Endothelial cell of umbilical vein (primary cell): ENCODE measurements at regions not wholly inside any gene's neighbourhood (a gene's known extent, or its start where the extent isn't known, plus 50 kb on each side); places are given as distances from the start of the nearest gene placed in this dataset.

Source experiments
- BruUV-seq: library from RNA; stranded (reverse); fragments of 400-500 nt; replicated peaks from 2 replicates; lab custom pipeline; 2021; lab: Mats Ljungman, UMichigan
- CTCF ChIA-PET: fragments of 300-600, 350-600 bp; sonication (Branson Sonifier 250); formaldehyde crosslinking; loops from one replicate; lab custom pipeline; 2021; ENCODE audit warnings: antibody characterized with exemption, inconsistent platforms; lab: Charles Lee
- POLR2A ChIA-PET: fragments of 300-600, 350-600 bp; sonication (Branson Sonifier 250); formaldehyde crosslinking; loops from one replicate; lab custom pipeline; 2021; ENCODE audit warnings: antibody characterized with exemption, inconsistent platforms; lab: Charles Lee
- DNase-seq: peaks from one replicate; pipeline ENCODE4 v3.0.0-alpha.2; 2011; ENCODE audit warnings: low read depth, low spot score
- FAIRE-seq: peaks from 2 replicates; lab custom pipeline; 2011; peaks lifted over from hg19 to GRCh38; lab: Jason Lieb, UNC
- H2AFZ ChIP-seq: 2 replicates; pipeline ENCODE4 v1.6.0; 2012; ENCODE audit warnings: low read depth, low read length, control low read depth, inconsistent platforms
- H3K27ac ChIP-seq: 2 replicates; pipeline ENCODE4 v1.5.1; 2011; ENCODE audit warnings: low read depth, mild to moderate bottlenecking, control low read depth, low read length, moderate library complexity; ENCODE audit not compliant: insufficient read depth
- H3K27me3 ChIP-seq, 2 experiments: 2 replicates each; pipeline versions ENCODE4 v1.6.0 to v1.6.1; 2011; ENCODE audit warnings: low read length in 2 of 2, mixed read lengths in 1 of 2; ENCODE audit not compliant: control insufficient read depth in 2 of 2, insufficient read depth in 2 of 2
- H3K36me3 ChIP-seq, 2 experiments: 2 replicates in 1 of 2; 3 replicates in 1 of 2; pipeline ENCODE4 v1.5.1; 2011; ENCODE audit warnings: low read length in 2 of 2, mild to moderate bottlenecking in 1 of 2, moderate library complexity in 1 of 2; ENCODE audit not compliant: control insufficient read depth in 2 of 2, insufficient read depth in 2 of 2; ENCODE audit errors: extremely low read depth in 1 of 2
- H3K4me1 ChIP-seq: 3 replicates; pipeline ENCODE4 v1.5.1; 2011; ENCODE audit warnings: mild to moderate bottlenecking, low read length; ENCODE audit not compliant: control insufficient read depth, insufficient read depth; ENCODE audit errors: extremely low read depth
- H3K4me2 ChIP-seq: 2 replicates; pipeline ENCODE4 v1.6.1; 2011; ENCODE audit warnings: low read length, control low read depth, mixed read lengths; ENCODE audit not compliant: insufficient read depth
- H3K4me3 ChIP-seq, 3 experiments: fragments of 200-600 bp in 1 of 3; sonication (generic), shearing (Covaris generic) in 1 of 3; replicated peaks in 1 of 3; 2 replicates each; pipeline ENCODE4 v1.5.1; 2011 to 2016; ENCODE audit warnings: control low read depth in 3 of 3, low read length in 3 of 3, mild to moderate bottlenecking in 2 of 3, inconsistent platforms in 1 of 3, low read depth in 1 of 3, moderate library complexity in 1 of 3; ENCODE audit not compliant: insufficient read depth in 1 of 3
- H3K79me2 ChIP-seq: 2 replicates; pipeline ENCODE4 v1.6.0; 2012; ENCODE audit warnings: low read length, inconsistent platforms; ENCODE audit not compliant: control insufficient read depth, insufficient read depth
- H3K9ac ChIP-seq: replicated peaks from 2 replicates; pipeline ENCODE3; 2011; ENCODE audit warnings: low read length, control low read depth; ENCODE audit not compliant: insufficient read depth; ENCODE audit errors: extremely low read depth
- H3K9me1 ChIP-seq: replicated peaks from 3 replicates; pipeline ENCODE4 v1.6.0; 2011; ENCODE audit warnings: mild to moderate bottlenecking, low read length; ENCODE audit not compliant: control insufficient read depth, insufficient read depth; ENCODE audit errors: extremely low read depth
- H3K9me3 ChIP-seq: replicated peaks from 2 replicates; pipeline ENCODE4 v1.5.1; 2012; ENCODE audit warnings: low read length, inconsistent platforms; ENCODE audit not compliant: control insufficient read depth, insufficient read depth
- H4K20me1 ChIP-seq: replicated peaks from 2 replicates; pipeline ENCODE3; 2011; ENCODE audit warnings: mild to moderate bottlenecking, low read length; ENCODE audit not compliant: control insufficient read depth, insufficient read depth; ENCODE audit errors: extremely low read depth
- EZH2 ChIP-seq: IDR thresholded peaks from 2 replicates; pipeline ENCODE4 v1.6.1; 2012; ENCODE audit warnings: borderline replicate concordance, low read depth, mild to moderate bottlenecking, moderate library complexity, low read length, inconsistent platforms; ENCODE audit not compliant: severe bottlenecking
- FOS ChIP-seq: IDR thresholded peaks from 2 replicates; pipeline ENCODE4 v1.6.1; 2011; ENCODE audit warnings: mild to moderate bottlenecking, low read length, moderate library complexity, borderline replicate concordance; ENCODE audit not compliant: insufficient read depth
- GATA2 ChIP-seq: IDR thresholded peaks from 2 replicates; pipeline ENCODE4 v1.7.0; 2011; ENCODE audit warnings: low read depth, mild to moderate bottlenecking, moderate library complexity, mixed read lengths, low read length; ENCODE audit not compliant: insufficient read length, insufficient read depth
- JUN ChIP-seq: IDR thresholded peaks from 2 replicates; pipeline ENCODE4 v1.6.1; 2011; ENCODE audit warnings: borderline replicate concordance, low read depth; ENCODE audit not compliant: insufficient read length, insufficient read depth
- MYC ChIP-seq: IDR thresholded peaks from one replicate; pipeline ENCODE4 v1.6.1; 2011; ENCODE audit warnings: mild to moderate bottlenecking, low read depth, low read length
- POLR2A ChIP-seq: IDR thresholded peaks from 2 replicates; pipeline ENCODE4 v1.6.1; 2012; ENCODE audit warnings: low read depth, mild to moderate bottlenecking, control low read depth, low read length
- POLR2AphosphoS5 ChIP-seq: IDR thresholded peaks from 2 replicates; pipeline ENCODE4 v1.6.1; 2012; ENCODE audit warnings: low read depth, mild to moderate bottlenecking, control low read depth, low read length, moderate library complexity; ENCODE audit not compliant: insufficient read depth
- dilution Hi-C: fragments of 300-500 bp; cut with MboI; formaldehyde crosslinking; loops from one replicate; pipeline ENCODE4 v1.15.0; 2019; ENCODE audit warnings: low sequenced_read_pairs; ENCODE audit not compliant: extremely low pct_ligation_motif_present
- intact Hi-C: fragments of 100-400 bp; cut with micrococcal nuclease; formaldehyde crosslinking; loops from one replicate; pipeline ENCODE4 v1.10.0; 2022
- TF ChIP-seq, protein P1 (sequence below): IDR thresholded peaks from 2 replicates; pipeline ENCODE4 v1.6.1; 2011; ENCODE audit not compliant: insufficient read depth, insufficient read length
- TF ChIP-seq, protein P2 (sequence below), 2 donors: IDR thresholded peaks; 1 replicate in 1 of 2; 2 replicates in 1 of 2; pipeline ENCODE4 v1.5.1; 2011; ENCODE audit warnings: low read length in 2 of 2, mild to moderate bottlenecking in 2 of 2, moderate library complexity in 2 of 2, control low read depth in 1 of 2, inconsistent platforms in 1 of 2, low read depth in 1 of 2; ENCODE audit not compliant: insufficient read depth in 1 of 2; ENCODE audit errors: extremely low read depth in 1 of 2

DNA sequence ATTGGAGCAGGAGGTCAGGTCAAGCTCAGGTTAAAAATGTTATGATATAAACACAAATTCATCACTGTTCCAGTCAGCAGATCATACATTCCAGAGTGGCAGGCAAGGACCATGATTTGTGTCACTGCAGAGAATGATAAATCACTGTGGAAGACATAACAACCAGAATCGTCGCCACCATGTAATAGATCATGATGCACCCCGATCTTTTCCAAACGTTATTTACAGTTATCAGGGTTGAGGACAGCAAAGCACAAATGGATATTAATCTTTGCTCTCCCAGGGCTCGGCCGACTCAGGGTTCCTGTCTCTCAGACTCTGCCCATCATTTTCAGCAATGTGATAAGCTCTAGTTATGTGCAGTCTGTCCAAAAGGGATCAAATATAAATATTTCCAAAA is 122.7 kb downstream of the ZBTB18 start:
- Histone ChIP-seq H3K4me3 (no peak overlapping the region), H3K27ac (no peak overlapping the region), H3K9me3 (no peaks in the 10 kb centered on the region), H3K4me2 (no peak overlapping the region), H3K4me1 (peaks cover 5% of the 10 kb centered on the region), H3K9me1 (no peaks in the 10 kb centered on the region), H4K20me1 (no peaks in the 10 kb centered on the region), H2AFZ (no peak overlapping the region), H3K36me3 (no peaks in the 10 kb centered on the region), H3K27me3 (no peaks in the 10 kb centered on the region), H3K9ac (no peak overlapping the region), H3K79me2 (no peaks in the 10 kb centered on the region)
- POLR2A ChIA-PET: no interaction called here
- no TSS peak for BruUV-seq
- dilution Hi-C loops: no loop called here
- intact Hi-C loops: no loop called here
- TF ChIP-seq JUN: no peak
- CTCF ChIA-PET: interaction anchor here (0.8 kb wide), 1 partner anchor 34 kb away, joined by 3 read pairs; no protein-coding TSS in a partner anchor
- DNase-seq (no peak), FAIRE-seq (no peak)

DNA sequence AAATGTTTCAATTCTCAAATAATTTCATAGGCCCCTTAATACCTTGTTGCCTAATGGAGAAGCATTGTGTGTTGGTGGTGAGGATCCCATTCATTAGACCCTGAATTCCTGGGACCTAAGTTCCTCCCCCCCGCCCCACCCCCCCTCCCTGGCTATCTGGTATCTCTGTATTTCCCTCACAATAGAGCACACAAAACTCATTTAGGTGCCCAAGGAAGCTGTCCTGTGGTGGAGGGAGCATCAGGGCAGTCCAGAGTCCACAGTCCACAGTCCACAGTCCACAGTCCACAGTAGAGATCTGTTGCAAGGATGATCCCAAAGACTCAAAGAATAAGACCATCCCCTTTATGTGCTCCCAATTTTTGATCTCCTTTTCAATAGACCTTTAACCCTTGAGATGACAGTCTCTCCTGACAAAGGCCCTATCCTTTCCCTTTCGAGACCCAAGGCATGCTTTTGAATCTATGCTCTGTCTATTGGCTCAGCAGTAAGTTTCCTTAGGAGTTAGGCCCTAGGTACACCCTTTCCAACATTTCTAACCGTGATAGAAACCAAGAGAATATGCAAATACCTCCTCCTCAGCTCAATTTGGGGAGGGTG is 123.9 kb downstream of the ZBTB18 start:
- Histone ChIP-seq H3K4me2 (no peak overlapping the region), H3K4me3 (no peak overlapping the region), H4K20me1 (no peaks in the 10 kb centered on the region), H3K27me3 (no peaks in the 10 kb centered on the region), H3K9me3 (no peaks in the 10 kb centered on the region), H3K4me1 (peaks cover 7% of the 10 kb centered on the region), H3K36me3 (no peaks in the 10 kb centered on the region), H2AFZ (no peak overlapping the region), H3K9ac (no peak overlapping the region), H3K9me1 (no peaks in the 10 kb centered on the region), H3K27ac (no peak overlapping the region), H3K79me2 (no peaks in the 10 kb centered on the region)
- no TSS peak for BruUV-seq
- dilution Hi-C loops (no loop called here), intact Hi-C loops (no loop called here)
- POLR2A ChIA-PET: no interaction called here
- FAIRE-seq (no peak), DNase-seq (no peak)
- CTCF ChIA-PET: interaction anchor here (0.8 kb wide), 1 partner anchor 32 kb away, joined by 3 read pairs; no protein-coding TSS in a partner anchor
- TF ChIP-seq FOS (no peak), MYC (no peak), POLR2A (no peak), JUN (no peak), POLR2AphosphoS5 (no peak), EZH2 (no peak), GATA2 (no peak)
- TF ChIP-seq, protein P1, sequence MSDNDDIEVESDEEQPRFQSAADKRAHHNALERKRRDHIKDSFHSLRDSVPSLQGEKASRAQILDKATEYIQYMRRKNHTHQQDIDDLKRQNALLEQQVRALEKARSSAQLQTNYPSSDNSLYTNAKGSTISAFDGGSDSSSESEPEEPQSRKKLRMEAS: no peak
- TF ChIP-seq, protein P2, sequence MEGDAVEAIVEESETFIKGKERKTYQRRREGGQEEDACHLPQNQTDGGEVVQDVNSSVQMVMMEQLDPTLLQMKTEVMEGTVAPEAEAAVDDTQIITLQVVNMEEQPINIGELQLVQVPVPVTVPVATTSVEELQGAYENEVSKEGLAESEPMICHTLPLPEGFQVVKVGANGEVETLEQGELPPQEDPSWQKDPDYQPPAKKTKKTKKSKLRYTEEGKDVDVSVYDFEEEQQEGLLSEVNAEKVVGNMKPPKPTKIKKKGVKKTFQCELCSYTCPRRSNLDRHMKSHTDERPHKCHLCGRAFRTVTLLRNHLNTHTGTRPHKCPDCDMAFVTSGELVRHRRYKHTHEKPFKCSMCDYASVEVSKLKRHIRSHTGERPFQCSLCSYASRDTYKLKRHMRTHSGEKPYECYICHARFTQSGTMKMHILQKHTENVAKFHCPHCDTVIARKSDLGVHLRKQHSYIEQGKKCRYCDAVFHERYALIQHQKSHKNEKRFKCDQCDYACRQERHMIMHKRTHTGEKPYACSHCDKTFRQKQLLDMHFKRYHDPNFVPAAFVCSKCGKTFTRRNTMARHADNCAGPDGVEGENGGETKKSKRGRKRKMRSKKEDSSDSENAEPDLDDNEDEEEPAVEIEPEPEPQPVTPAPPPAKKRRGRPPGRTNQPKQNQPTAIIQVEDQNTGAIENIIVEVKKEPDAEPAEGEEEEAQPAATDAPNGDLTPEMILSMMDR (IDR thresholded peaks at IDR 0.05; ENCODE audit: extremely low read depth in 1 of 2, insufficient read depth in 1 of 2, low read depth in 1 of 2, low read length in 2 of 2): no peak
